HG03045 (cell line): ENCODE measurements at regions not wholly inside any gene's neighbourhood (a gene's known extent, or its start where the extent isn't known, plus 50 kb on each side); places are given as distances from the start of the nearest gene placed in this dataset.
"Not testable (repeated sequence)": the region's sequence is repeated elsewhere in the genome, so short reads cannot be mapped to it uniquely, and the experiment has no call there.

Source experiments
- ATAC-seq: cut with Tn5 transposase; IDR thresholded peaks from one replicate; pipeline ENCODE4 v1.9.1; 2021; ENCODE audit warnings: mild to moderate bottlenecking, moderate library complexity; ENCODE audit not compliant: unreplicated experiment

DNA sequence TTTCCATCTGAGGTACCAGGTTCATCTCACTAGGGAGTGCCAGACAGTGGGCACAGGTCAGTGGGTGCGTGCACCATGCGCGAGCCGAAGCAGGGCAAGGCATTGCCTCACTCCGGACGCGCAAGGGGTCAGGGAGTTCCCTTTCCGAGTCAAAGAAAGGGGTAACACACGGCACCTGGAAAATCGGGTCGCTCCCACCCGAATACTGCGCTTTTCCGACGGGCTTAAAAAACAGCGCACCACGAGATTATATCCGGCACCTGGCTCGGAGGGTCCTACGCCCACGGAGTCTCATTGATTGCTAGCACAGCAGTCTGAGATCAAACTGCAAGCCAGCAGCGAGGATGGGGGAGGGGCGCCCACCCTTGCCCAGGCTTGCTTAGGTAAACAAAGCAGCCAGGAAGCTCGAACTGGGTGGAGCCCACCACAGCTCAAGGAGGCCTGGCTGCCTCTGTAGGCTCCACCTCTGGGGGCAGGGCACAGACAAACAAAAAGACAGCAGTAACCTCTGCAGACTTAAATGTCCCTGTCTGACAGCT is 242.5 kb downstream of the CYLC2 start:
- ATAC-seq: not testable (repeated sequence)

DNA sequence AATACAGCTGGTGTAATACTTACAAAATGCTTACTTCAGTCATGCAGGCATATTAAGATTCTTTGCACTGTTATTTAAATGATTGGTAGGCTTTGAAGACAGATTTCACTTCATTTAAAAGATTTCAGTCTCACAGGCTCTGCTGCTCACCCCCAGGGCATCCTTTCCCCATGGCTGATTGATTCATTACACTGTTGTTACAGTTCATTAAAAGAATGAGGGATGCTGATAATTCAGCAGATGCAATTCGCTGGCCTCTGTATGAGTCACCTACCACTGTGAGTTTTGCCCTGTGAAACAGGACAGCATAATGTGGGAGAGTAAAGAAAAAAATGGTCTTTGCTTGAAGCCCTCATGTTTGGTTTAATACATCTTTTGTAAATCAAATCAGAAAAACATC is 246.9 kb downstream of the CYLC2 start:
- no peak for ATAC-seq

DNA sequence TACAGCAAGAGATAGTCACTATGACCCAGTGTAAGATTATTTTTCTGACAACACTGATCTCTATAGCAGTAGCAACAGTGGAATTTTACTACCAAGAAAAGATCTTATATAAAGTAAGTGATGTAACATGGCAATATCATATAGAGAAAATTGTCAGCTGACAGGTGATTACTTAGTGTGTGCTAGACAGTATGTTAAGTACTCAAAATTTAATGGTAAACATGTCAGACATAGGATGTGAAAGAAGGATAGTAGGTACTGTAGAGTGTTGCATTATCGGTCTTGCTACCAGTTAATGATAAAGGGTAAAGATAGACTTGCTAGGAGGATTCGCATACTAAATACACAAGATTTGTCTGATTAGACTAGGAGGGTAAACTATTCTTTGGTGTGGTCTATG is 247.4 kb downstream of the CYLC2 start:
- no peak for ATAC-seq

DNA sequence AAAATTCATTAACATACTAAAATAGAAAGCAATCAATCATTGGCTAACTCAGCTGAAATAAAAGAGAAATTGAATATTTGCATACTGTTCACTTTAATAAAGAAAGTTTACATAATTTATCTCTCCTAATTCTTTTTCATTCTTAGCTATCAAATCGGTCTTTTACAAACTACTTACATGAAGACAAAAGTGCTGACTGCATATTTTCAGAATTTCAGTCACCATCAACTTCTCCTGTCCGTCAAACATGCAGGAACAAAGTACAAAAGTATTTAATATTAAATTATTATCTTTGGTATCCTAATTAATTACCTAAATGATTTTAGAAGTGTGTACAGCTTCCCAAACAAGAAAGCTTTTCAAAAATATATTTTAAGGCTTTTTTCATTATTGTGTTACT is 248.4 kb downstream of the CYLC2 start:
- ATAC-seq: no peak

DNA sequence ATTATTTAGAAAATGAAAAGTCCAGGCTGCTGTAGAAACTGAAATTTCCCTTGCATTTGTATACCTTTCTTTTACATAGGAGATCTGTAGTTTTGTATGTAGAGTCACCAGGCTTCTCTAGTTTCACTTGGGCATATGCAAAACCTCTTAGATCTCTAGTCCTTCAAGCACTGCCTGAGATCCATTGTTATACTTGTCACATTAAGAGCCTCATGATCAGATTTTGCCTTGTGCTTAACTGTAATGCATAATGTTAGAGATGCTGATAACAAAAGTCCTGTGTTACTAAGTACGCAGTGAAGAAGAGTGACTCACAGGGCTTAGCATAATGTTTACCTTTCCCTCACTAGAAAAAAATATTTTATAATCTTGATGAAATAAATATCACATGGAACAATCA is 250.2 kb downstream of the CYLC2 start:
- no peak for ATAC-seq

DNA sequence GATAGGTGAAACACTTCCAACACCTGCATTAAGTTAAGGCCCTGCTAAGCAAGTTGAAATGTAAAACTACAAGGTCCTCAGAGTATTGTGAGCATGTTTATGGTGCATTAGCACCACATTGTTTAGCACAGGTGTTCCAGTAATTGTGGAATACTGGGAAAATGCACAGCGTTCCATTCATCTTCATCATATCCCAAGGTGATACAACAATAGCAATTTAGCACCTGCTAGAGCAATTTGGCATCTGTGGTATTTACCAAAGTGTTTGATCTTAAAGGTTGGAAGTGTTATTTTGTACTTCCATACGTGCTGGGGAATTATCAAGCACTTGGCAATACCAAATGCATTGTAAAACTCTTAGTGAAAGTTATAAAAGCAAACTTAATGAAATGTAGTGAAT is 266.8 kb downstream of the CYLC2 start:
- ATAC-seq: no peak

DNA sequence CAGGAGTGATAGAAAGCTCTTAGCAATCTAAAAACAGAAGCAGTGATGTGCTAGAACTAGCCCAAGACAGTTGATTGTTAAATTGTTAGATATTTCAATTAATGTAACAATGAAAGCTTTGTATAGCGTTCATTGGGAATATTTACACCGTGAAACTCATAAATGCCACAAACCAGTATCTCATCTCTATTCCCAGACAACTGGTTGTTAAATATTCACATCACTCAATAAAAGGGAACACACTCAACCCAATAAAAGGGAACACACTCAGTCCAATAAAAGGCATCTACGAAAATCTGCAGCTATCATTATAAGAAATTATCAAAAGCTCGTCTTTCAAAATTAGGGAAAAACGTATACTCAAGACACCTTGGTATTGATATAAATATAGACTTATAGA is 270.9 kb downstream of the CYLC2 start:
- ATAC-seq: no peak

DNA sequence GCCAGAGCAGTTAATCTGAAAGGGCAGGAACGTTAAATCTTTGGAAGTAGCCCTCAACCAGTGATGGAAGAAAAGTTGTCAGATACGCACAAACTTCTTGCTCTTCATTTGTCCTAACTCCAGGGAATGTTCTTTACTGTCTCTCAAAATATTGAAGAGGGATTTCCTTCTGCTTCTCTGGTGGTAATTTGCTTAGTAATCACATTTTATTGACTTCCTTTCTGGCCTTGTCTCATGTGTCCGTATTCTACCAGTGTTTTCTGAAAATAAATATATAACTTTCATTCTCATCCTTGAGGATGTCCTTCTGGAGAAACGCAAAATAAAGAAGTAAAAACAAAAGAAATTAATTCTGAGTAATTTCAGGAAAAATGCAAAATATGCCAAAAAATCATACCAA is 282.1 kb downstream of the CYLC2 start:
- ATAC-seq: no peak

DNA sequence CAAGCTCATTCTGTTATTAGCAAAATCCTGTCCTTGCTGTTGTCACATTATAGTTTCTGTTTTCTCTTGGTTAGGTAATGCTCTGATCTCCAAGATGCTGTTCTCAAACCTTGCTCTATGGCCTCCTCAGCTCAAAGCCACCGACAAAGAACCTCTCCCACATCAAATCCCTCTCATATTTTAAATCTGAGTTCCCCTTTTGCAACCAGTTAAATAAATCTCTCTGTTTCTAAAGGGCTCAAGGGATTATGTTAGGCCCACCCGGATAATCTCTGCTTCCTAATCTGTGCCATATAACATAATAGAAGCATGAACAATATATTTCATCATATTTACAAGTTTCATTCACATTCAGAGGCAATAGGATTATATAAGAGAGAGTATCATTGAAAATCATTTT is 286.0 kb downstream of the CYLC2 start:
- no peak for ATAC-seq

DNA sequence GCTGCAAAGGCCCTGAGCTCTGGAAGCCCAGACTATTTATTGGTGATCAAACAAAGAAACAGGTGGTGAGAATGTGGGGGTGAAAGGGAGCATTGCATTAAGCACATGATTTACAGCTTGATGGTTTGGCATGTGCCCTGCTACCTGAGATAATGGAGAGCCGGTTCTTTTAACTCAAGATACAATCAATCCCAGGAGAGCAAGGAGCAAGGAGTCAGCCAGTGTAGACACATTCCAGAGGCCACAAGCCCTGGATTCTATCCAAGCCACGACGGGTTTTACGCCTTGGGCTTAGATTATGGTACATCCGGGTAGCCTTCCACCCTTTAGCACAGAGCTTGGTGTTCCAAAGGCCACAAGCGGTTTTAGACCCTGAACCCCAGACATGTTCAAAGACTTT is 292.2 kb downstream of the CYLC2 start:
- no peak for ATAC-seq

DNA sequence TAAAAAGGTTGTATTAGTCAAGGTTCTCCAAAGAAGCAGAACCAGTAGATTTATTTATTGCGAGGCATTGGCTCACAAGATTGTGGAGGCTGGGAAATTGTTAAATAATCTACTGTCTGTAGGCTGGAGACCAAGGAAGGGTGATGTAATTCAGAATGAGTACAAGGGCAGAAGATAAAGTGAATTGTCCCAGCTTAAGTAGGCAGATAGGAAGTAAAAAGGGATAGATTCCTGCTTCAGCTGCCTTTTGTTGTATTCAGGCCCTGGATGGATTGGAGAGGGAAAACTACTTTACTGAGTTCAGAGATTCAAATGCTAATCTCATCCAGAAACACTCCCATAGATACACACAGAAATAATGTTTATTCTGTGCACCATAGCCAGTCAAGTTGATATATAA is 301.1 kb downstream of the CYLC2 start:
- no peak for ATAC-seq

DNA sequence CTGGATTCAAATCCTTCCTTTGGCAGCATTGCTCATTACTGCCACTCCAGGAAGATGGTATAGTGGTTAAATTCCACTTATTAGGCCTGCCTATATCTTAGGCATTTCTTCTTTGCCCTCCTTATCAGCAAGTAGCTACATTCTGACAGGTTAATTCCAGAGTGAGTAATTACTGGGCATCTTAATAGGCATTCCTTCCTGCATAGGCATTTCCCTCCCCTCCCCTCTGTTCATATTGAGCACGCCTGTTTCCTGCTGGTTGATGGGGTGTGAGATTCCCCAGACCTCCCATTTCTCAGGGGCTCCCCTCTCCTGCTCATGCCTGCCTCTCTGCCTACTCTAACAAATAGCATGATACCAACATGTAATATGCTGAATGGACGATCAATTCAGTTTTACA is 305.9 kb downstream of the CYLC2 start:
- ATAC-seq: no peak

DNA sequence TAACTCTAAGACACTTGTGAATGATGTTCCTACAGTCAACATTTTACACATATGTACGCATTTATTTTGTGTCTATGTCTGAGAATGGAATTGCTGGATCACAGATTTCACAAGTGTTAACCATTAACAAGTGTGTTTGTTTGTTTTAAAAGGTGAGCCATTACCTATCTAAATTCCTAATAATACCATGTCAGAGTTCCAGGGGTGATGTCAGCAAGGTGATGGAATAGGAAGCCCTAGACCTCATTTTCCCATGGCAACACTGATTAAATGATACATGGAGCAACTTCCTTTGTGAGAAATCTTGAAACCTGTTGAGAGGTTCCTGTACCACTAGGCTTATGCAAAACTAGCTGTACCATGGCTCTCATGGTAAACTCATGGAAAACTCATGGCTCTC is 309.7 kb downstream of the CYLC2 start:
- ATAC-seq: no peak

DNA sequence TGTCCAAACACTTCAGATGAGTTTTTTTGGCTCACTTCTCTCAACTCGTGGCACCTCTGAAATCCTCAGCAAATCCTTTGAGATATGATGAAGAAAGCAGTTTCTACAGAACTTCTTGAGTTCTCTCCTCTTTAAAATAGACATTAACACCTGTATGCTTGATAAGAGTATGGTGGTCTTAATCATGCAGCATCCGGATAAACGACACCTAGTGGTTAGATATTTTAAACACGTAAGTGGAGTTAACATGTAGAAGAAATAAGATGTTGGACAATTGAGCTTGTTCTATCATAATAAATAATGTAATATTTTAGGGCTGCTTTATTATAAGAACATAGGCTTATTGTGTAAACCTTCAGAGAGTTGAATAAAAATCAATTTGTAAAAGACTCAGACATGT is 324.8 kb downstream of the CYLC2 start:
- no peak for ATAC-seq

DNA sequence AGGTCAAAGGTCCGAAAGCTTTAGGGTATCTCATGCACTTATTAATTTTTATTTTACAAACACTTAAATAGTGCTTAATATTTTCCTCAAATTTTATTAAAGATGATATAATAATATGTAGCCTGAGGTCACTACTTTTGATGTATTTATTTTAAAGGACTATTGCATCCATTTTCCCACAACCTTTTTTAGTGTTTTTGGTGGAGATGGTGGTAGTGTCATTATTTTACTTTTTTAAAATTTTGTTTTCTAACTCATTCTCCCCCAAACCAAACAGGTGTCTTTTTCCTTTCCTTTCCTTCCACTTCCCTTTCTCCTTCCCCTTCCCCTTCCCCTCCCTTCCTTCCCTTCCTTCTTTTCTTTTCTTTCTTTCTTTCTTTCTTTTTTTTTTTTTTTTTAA is 328.6 kb downstream of the CYLC2 start:
- ATAC-seq: no peak

DNA sequence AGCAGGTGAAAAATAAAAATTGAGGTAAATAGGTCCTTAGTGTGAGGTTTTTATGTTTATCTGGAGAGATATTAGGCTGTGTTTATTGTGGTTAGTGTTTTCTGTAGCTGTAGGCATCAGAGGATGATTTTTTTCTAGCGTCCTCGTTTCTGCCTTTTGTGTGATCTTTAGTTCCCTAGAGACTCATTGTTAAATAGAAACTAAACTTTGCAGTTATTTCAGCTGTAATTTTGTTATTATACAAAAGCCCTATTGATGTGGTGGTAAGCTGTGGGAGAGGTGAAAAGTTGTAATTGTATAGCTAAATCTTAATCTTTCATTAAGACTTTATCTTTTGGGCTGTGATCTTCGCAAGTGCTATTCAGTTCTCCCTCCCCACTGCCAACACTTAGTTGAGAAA is 340.3 kb downstream of the CYLC2 start:
- ATAC-seq: no peak

DNA sequence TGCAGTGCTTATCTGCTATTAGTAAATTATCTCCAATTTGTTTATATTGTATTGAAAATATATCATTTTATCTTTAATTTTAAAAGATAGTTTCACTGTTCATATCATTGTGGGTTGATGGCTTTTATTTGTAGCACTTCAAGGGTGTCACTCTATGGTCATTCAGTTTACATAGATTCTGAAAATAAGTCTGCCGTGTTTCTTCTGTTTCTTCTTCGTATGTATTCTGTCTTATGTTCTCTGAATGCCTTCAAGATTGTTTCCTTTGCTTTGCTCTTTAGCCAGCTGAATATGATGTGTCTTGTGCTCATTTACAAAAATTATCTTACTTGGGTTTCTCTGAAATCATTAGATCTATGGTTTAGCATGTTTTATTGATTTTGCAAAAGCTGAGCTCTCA is 359.9 kb downstream of the CYLC2 start:
- no peak for ATAC-seq

DNA sequence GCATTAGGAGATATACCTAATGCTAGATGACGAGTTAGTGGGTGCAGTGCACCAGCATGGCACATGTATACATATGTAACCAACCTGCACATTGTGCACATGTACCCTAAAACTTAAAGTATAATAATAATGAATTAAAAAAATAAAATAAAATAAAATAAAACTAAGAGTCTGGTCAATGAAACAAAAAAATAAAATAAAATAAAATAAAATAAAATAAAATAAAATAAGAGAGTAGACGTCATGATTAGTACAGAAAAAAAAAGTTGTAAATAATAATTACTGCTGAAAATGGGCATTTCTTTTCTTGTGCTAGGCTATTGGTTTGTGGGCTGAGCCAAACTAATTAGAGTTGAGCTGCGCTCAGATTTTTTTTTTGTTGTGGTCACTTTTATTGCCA is 362.8 kb downstream of the CYLC2 start:
- not testable (repeated sequence) for ATAC-seq

DNA sequence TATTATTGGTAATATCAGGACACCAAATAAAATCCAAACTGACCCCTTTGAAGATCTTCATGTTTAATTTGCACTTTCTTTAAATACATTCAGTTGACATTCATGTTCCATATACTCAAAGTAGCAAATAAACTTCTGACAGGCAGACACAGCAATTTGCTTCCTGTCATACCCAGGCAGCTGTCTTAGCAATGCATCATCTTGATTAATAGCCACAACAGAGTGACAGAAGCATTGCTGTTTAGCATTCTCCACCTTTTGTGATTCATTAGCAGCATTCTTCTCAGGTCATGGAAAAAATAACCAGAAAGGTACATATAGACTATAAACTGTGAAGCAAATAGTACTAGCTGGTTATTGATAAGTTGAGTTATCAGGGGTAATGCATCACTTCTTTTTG is 366.8 kb downstream of the CYLC2 start:
- ATAC-seq: no peak

DNA sequence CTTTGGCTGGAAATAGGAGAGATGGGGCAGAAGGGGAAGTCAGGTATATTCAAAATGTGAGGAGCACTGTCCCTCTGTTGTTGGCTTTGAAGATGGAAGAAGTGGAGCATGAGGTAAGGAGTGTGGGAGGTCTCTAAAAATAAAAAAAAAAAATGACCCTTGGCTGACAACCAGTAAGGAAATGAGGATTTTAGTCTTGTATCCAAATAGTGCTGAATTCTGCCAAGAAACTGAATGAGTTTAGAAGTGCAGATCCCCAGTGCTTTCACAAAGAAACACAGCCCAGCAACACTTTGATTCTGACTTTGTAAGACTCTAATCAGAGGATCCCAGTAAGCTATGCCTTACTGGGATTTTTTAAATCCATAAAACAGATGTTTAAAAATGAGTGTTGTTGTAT is 367.9 kb downstream of the CYLC2 start:
- no peak for ATAC-seq

DNA sequence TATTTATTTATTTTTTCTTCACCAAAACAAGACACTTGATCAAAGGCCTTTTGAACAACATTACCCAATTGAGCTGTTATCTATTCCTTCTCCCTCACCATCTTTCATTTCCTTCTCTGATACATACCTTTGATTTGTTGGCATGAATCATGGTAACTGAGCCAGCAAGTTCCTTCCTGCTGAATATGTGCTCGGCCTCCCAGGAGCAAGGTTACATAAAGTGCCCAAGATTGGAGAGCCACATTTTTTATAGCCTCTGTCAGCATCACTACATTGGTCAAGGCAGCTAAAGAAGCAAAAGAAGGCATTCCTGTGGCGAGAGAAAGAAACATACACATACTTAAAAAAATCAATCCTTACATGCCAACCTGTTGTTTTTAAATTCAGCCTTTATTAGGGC is 369.6 kb downstream of the CYLC2 start:
- ATAC-seq: no peak

DNA sequence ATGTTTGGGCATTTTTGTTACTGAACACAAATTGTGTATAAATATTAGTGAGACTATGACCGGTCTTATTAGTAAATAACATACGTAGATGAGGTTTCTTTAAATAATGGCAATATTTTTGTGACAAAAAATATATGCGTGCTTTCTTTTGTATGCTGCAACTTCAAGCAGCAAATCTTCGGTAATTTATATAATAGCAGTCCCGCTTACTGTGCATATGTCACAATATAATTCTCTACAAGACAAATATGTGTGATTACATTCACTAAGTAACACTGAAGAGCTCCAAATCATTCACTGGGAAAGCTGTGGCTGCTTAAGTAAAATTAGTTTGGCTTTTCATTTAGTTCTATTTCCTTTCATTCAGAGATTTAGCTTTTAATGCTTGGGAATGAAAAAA is 376.0 kb downstream of the CYLC2 start:
- ATAC-seq: no peak

DNA sequence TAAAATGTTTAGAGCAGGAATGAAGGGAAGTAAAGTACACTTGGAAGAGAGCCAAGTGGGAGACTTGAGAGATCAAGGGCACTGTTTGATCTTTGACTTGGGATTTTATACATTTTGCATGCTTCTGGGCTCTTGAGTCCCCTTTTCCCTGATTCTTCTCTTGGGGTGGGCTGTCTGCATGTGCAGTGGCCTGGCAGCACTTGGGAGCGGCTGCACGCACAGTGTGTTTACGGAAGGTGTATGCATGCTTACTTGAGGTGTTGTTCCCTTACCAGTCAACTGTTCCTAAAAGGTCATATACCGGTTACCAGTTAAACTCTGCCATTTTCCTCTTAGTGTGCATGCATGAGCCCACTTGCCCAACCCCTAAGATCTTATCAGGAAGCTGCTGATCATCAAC is 377.7 kb downstream of the CYLC2 start:
- no peak for ATAC-seq

DNA sequence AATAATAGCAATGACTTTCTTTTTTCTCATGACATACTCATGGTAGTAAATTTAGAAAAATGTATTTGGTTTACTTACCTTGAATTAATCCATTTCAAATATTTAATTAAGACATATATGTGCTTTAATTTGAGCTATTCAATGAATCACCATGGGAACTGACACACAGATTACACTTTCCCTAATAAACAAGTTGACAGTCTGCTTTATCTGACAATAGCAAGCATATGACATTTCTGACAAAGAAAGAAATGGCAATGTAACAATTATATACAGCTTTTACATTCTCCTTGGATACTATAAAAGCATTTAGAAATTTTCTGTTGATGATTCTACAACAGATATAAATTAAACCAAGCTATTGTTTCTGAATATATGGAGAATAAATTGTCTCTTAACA is 382.5 kb downstream of the CYLC2 start:
- no peak for ATAC-seq
